ENCODE measurements at regions not wholly inside any gene's neighbourhood (a gene's known extent, or its start where the extent isn't known, plus 50 kb on each side); places are given as distances from the start of the nearest gene placed in this dataset.

DNA sequence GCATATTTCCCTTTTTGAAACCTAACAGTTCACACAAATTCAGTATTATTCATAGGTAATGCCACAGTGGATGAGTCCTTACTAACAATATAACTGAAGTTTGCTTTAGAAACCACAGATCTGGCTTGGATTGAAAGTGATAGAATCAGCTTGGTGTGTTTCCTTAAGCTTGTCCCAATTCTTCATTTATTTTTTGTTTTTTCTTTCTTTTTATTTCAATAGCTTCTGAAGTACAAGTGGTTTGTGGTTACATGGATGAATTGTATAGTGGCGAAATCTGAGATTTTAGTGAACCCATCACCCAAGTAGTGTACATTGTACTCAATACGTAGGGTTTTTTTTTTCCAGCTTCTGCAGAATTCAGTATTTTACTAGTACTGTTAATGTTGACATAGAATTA lies 518.2 kb upstream of the SEMA3D start:
- Histone ChIP-seq H3K36me3 (no peaks in the 10 kb centered on the region), H3K27ac (no peak overlapping the region), H3K4me3 (no peak overlapping the region), H3K9me3 (no peaks in the 10 kb centered on the region), H3K27me3 (no peaks in the 10 kb centered on the region), H3K4me1 (no peaks in the 10 kb centered on the region)
- WGBS: 96% methylated on average over 2 of the region's 2 CpGs
- DNase-seq (ENCODE audit: low spot score in 2 of 2): no peak
- TF ChIP-seq EP300 (IDR thresholded peaks at IDR 0.05): no peak
- no peak for TF ChIP-seq POLR2A (IDR thresholded peaks at IDR 0.05)
- no peak for TF ChIP-seq CTCF (IDR thresholded peaks at IDR 0.05)
- TF ChIP-seq POLR2AphosphoS5 (IDR thresholded peaks at IDR 0.05): no peak

DNA sequence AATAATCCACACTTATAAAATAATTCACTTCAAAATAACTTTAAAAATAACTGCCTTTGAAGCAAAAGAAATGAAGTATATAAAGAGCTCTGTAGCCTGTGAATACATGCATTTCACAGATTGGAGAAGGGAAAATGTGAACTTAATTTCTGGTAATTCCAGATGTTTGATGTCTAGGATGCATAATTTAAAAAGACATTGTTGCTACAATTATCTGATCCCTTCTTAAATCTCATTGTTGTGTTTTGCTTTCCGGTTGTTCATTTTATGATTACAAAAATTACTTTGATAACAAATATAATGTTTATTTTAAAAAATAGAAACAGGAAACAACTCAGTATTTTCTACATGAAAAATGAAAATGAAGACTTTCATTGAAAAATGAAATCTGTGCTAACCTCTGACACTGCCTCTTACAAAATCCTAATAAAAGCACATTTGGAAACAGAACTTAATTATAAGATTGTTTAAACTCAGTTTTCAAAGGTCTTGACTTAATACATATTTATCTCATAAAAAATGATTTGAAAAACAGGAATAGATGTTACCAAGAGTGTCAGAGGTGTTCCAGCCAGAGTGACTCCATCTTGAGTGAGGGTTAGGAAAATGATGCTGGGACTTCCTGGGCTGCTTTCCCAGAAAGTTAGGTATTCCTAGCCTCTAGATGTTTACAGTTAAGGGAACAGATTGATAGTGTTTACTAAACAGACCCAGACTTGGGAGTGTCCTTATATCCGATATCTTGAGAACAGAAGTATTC lies 516.6 kb upstream of the SEMA3D start:
- H3K36me3 ChIP-seq: no peaks in the 10 kb centered on the region
- DNase-seq (ENCODE audit: low spot score in 2 of 2): no peak
- no peak overlapping the region for H3K4me3 ChIP-seq
- no peak for TF ChIP-seq POLR2A (IDR thresholded peaks at IDR 0.05)
- TF ChIP-seq CTCF (IDR thresholded peaks at IDR 0.05): no peak
- TF ChIP-seq EP300 (IDR thresholded peaks at IDR 0.05): no peak
- no peak for TF ChIP-seq POLR2AphosphoS5 (IDR thresholded peaks at IDR 0.05)
- H3K27ac ChIP-seq: no peak overlapping the region
- 78% methylated on average over 2 of the region's 2 CpGs for WGBS
- H3K27me3 ChIP-seq: no peaks in the 10 kb centered on the region
- no peaks in the 10 kb centered on the region for H3K9me3 ChIP-seq
- no peaks in the 10 kb centered on the region for H3K4me1 ChIP-seq

DNA sequence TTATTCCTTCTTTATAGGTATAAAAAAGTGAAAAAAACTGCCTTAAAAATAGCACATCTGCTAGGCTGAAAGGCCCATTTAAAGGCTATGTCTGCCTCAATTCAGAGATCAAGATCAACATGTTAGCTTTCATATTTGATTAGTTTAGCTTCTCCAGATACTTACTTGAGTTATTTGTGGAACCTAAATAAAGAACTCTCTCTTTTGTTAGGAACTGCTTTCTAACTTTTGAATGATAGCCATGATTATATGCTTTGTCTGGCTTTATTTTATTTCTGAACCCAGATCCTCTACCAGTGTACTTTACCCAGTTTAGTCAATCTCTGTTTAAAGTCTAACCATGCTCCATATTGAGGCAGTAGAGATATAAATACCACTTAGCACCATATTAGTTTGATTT lies 515.5 kb upstream of the SEMA3D start:
- TF ChIP-seq CTCF (IDR thresholded peaks at IDR 0.05): no peak
- TF ChIP-seq EP300 (IDR thresholded peaks at IDR 0.05): no peak
- TF ChIP-seq POLR2A (IDR thresholded peaks at IDR 0.05): no peak
- no peak for TF ChIP-seq POLR2AphosphoS5 (IDR thresholded peaks at IDR 0.05)
- H3K9me3 ChIP-seq: no peaks in the 10 kb centered on the region
- no peak overlapping the region for H3K4me3 ChIP-seq
- no peaks in the 10 kb centered on the region for H3K36me3 ChIP-seq
- H3K27ac ChIP-seq: no peak overlapping the region
- no peaks in the 10 kb centered on the region for H3K4me1 ChIP-seq
- no peaks in the 10 kb centered on the region for H3K27me3 ChIP-seq
- no peak for DNase-seq (ENCODE audit: low spot score in 2 of 2)

- H3K27ac ChIP-seq: no peak overlapping the region
- H3K27me3 ChIP-seq: no peaks in the 10 kb centered on the region
- H3K9me3 ChIP-seq: no peaks in the 10 kb centered on the region
- WGBS: 87% methylated on average over 2 of the region's 2 CpGs
- H3K36me3 ChIP-seq: no peaks in the 10 kb centered on the region
- no peaks in the 10 kb centered on the region for H3K4me1 ChIP-seq
- no peak for DNase-seq (ENCODE audit: low spot score in 2 of 2)
- TF ChIP-seq CTCF (IDR thresholded peaks at IDR 0.05): no peak
- no peak for TF ChIP-seq POLR2AphosphoS5 (IDR thresholded peaks at IDR 0.05)
- TF ChIP-seq POLR2A (IDR thresholded peaks at IDR 0.05): no peak
- no peak for TF ChIP-seq EP300 (IDR thresholded peaks at IDR 0.05)
- H3K4me3 ChIP-seq: no peak overlapping the region
Measured at GRCh38 chr7:85699482-85699881, 512.6 kb upstream of the SEMA3D start.

- no peak for DNase-seq (ENCODE audit: low spot score in 2 of 2)
- 57% methylated on average over 1 of the region's 1 CpG for WGBS
- Histone ChIP-seq H3K9me3 (no peaks in the 10 kb centered on the region), H3K36me3 (no peaks in the 10 kb centered on the region), H3K4me3 (no peak overlapping the region), H3K27ac (no peak overlapping the region), H3K4me1 (no peaks in the 10 kb centered on the region), H3K27me3 (no peaks in the 10 kb centered on the region)
- TF ChIP-seq CTCF (IDR thresholded peaks at IDR 0.05) (no peak), EP300 (IDR thresholded peaks at IDR 0.05) (no peak), POLR2AphosphoS5 (IDR thresholded peaks at IDR 0.05) (no peak)
Measured at GRCh38 chr7:85695533-85695932, 508.7 kb upstream of the SEMA3D start.
